Calu3 (cell line): ENCODE measurements at regions not wholly inside any gene's neighbourhood (a gene's known extent, or its start where the extent isn't known, plus 50 kb on each side); places are given as distances from the start of the nearest gene placed in this dataset.
"Not testable (repeated sequence)": the region's sequence is repeated elsewhere in the genome, so short reads cannot be mapped to it uniquely, and the experiment has no call there.

ENCODE experiments used
- BruUV-seq: library from RNA; stranded (reverse); fragments of 400-500 nt; replicated peaks from 2 replicates; lab custom pipeline; 2021; lab: Mats Ljungman, UMichigan
- CTCF ChIA-PET: fragments of 300-600 bp; sonication (Branson Sonifier 250); formaldehyde crosslinking; loops from one replicate; lab custom pipeline; 2022; ENCODE audit warnings: antibody characterized with exemption; lab: Charles Lee
- DNase-seq: peaks from one replicate; pipeline ENCODE4 v3.0.0; 2022
- H3K27ac Mint-ChIP-seq: one replicate; pipeline ENCODE4 v1.8.0; 2022; ENCODE audit warnings: mixed read lengths; ENCODE audit not compliant: unreplicated experiment
- H3K27me3 Mint-ChIP-seq: one replicate; pipeline ENCODE4 v1.8.0; 2022; ENCODE audit warnings: mixed read lengths; ENCODE audit not compliant: unreplicated experiment
- H3K36me3 Mint-ChIP-seq: one replicate; pipeline ENCODE4 v1.8.0; 2022; ENCODE audit warnings: mild to moderate bottlenecking, moderate library complexity, mixed read lengths; ENCODE audit not compliant: insufficient read depth, unreplicated experiment
- H3K4me1 Mint-ChIP-seq: one replicate; pipeline ENCODE4 v1.8.0; 2022; ENCODE audit warnings: mild to moderate bottlenecking, low read depth, mixed read lengths; ENCODE audit not compliant: unreplicated experiment
- H3K4me3 Mint-ChIP-seq: one replicate; pipeline ENCODE4 v1.8.0; 2022; ENCODE audit warnings: mild to moderate bottlenecking, low read depth, moderate library complexity, mixed read lengths; ENCODE audit not compliant: unreplicated experiment
- H3K9me3 Mint-ChIP-seq: one replicate; pipeline ENCODE4 v1.8.0; 2022; ENCODE audit warnings: low read depth, mixed read lengths; ENCODE audit not compliant: unreplicated experiment
- intact Hi-C: fragments of 100-400 bp; cut with micrococcal nuclease; formaldehyde crosslinking; loops from one replicate; pipeline ENCODE4 v1.10.0; 2022; ENCODE audit not compliant: unreplicated experiment
- TF ChIP-seq, protein P1 (sequence below): fragments of 200-600 bp; IDR thresholded peaks from one replicate; pipeline ENCODE4 v1.8.0; 2022; ENCODE audit warnings: antibody characterized with exemption; ENCODE audit not compliant: unreplicated experiment

DNA sequence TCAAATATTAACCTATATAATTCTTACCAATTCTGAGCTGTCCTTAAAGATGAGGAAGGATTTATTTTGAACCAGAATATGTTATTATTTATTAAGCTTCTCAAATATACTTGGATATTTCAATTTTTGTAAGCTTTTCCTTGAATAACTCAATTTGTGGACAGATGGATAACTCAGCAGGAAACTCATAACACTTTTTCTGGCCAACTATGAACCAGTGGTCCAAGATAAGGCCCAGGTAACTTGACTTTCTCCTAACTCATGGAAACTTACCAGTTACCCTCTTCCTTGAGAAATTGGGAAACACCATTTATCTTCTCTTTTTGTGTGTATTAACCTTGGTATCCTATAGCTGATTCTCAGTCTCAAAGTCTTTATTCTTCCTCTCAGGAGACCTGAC lies 427.5 kb upstream of the SYNCRIP start:
- intact Hi-C loops = loop anchor here (10.0 kb wide), 1 partner anchor 865 kb away; the partner anchor contains the start of gene HTR1E
- H3K27me3 Mint-ChIP-seq = no peaks in the 10 kb centered on the region
- no TSS peak for BruUV-seq

DNA sequence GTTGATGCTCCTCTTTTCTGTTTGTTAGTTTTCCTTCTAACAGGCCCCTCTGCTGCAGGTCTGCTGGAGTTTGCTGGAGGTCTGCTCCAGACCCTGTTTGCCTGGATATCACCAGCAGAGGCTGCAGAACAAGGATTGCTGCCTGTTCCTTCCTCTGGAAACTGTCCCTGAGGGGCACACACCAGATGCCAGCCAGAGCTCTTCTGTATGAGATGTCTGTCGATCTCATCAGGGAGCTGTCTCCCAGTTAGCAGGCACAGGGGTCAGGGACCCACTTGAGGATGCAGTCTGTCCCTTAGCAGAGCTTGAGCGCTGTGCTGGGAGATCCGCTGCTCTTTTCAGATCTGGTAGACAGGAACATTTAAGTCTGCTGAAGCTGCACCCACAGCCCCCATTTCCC lies 422.3 kb upstream of the SYNCRIP start:
- H3K9me3 Mint-ChIP-seq, DNase-seq, H3K36me3 Mint-ChIP-seq, H3K4me1 Mint-ChIP-seq, H3K27me3 Mint-ChIP-seq, CTCF ChIA-PET, H3K4me3 Mint-ChIP-seq, H3K27ac Mint-ChIP-seq, intact Hi-C loops, BruUV-seq: not testable (repeated sequence)

More for the DNA sequence above, 427.5 kb upstream of the SYNCRIP start:
- Mint-ChIP-seq H3K27ac (no peak overlapping the region), H3K9me3 (no peaks in the 10 kb centered on the region), H3K4me3 (no peak overlapping the region), H3K4me1 (no peaks in the 10 kb centered on the region), H3K36me3 (no peaks in the 10 kb centered on the region)
- no peak for DNase-seq
- CTCF ChIA-PET = no interaction called here
- TF ChIP-seq, protein P1, sequence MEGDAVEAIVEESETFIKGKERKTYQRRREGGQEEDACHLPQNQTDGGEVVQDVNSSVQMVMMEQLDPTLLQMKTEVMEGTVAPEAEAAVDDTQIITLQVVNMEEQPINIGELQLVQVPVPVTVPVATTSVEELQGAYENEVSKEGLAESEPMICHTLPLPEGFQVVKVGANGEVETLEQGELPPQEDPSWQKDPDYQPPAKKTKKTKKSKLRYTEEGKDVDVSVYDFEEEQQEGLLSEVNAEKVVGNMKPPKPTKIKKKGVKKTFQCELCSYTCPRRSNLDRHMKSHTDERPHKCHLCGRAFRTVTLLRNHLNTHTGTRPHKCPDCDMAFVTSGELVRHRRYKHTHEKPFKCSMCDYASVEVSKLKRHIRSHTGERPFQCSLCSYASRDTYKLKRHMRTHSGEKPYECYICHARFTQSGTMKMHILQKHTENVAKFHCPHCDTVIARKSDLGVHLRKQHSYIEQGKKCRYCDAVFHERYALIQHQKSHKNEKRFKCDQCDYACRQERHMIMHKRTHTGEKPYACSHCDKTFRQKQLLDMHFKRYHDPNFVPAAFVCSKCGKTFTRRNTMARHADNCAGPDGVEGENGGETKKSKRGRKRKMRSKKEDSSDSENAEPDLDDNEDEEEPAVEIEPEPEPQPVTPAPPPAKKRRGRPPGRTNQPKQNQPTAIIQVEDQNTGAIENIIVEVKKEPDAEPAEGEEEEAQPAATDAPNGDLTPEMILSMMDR = no peak

DNA sequence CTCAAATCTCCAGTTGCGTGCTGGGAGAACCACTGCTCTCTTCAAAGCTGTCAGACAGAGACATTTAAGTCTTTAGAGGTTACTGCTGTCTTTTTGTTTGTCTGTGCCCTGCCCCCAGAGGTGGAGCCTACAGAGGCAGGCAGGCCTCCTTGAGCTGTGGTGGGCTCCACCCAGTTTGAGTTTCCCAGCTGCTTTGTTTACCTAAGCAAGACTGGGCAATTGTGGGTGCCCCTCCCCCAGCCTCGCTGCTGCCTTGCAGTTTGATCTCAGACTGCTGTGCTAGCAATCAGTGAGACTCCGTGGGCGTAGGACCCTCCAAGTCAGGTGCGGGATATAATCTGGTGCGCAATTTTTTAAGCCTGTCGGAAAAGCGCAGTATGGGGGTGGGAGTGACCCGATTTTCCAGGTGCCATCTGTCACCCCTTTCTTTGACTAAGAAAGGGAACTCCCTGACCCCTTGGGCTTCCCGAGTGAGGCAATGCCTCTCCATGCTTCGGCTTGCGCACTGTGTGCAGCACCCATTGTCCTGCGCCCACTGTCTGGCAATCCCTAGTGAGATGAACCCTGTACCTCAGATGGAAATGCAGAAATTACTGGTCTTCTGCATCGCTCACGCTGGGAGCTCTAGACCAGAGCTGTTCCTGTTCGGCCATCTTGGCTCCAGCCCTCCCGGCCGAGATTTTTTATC lies 414.8 kb upstream of the SYNCRIP start:
- BruUV-seq, H3K4me3 Mint-ChIP-seq, CTCF ChIA-PET, H3K36me3 Mint-ChIP-seq, DNase-seq, H3K27ac Mint-ChIP-seq, intact Hi-C loops, H3K9me3 Mint-ChIP-seq, H3K4me1 Mint-ChIP-seq, H3K27me3 Mint-ChIP-seq: not testable (repeated sequence)

DNA sequence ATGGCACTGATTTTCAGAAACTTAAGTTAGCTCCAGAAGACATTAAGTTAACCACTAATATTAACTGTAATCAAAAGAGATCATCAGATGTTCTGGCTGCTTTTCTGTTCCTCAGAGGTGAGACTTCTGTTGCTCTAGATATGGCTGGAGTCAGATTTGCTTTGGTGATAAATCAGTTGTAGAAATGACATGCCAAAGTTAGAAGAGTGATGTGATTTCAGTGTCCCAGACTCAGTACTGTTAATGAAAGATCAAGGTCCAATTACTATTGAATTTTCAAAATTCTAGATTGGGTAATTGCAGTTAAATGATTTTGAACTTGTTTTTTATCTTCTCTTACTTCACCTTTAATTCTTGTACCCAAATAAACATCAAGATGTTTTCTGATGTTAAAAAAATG lies 402.4 kb upstream of the SYNCRIP start:
- CTCF ChIA-PET = no interaction called here
- Mint-ChIP-seq H3K27ac (no peak overlapping the region), H3K4me1 (no peaks in the 10 kb centered on the region), H3K27me3 (no peaks in the 10 kb centered on the region), H3K9me3 (no peaks in the 10 kb centered on the region), H3K4me3 (no peak overlapping the region), H3K36me3 (no peaks in the 10 kb centered on the region)
- intact Hi-C loops = no loop called here
- DNase-seq = no peak
- no TSS peak for BruUV-seq
- TF ChIP-seq, protein P1 = no peak

DNA sequence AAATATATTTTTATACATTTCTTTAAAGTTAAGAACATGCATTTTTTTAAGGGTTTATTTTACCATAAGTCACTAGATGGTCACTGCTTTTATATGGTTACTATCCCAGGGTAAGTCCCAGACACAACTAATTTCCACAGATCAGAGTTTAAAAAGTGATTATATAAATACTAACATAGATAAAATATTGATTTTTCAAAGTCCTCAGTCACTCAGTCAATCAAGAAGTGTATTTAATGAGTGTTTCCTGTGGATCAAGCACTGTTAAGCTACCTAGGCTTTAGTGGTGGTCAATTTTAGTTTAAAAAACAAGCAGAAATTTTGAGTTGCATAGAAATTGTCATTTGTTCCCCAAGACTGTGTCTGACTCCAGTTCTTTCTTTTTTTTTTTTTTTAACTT lies 399.5 kb upstream of the SYNCRIP start:
- H3K36me3 Mint-ChIP-seq = no peaks in the 10 kb centered on the region
- no peaks in the 10 kb centered on the region for H3K27me3 Mint-ChIP-seq
- no peaks in the 10 kb centered on the region for H3K9me3 Mint-ChIP-seq
- TF ChIP-seq, protein P1 = no peak
- intact Hi-C loops = no loop called here
- no TSS peak for BruUV-seq
- CTCF ChIA-PET = no interaction called here
- no peaks in the 10 kb centered on the region for H3K4me1 Mint-ChIP-seq
- no peak for DNase-seq
- H3K27ac Mint-ChIP-seq = no peak overlapping the region
- no peak overlapping the region for H3K4me3 Mint-ChIP-seq
